ENCODE measurements at regions not wholly inside any gene's neighbourhood (a gene's known extent, or its start where the extent isn't known, plus 50 kb on each side); places are given as distances from the start of the nearest gene placed in this dataset.

DNA sequence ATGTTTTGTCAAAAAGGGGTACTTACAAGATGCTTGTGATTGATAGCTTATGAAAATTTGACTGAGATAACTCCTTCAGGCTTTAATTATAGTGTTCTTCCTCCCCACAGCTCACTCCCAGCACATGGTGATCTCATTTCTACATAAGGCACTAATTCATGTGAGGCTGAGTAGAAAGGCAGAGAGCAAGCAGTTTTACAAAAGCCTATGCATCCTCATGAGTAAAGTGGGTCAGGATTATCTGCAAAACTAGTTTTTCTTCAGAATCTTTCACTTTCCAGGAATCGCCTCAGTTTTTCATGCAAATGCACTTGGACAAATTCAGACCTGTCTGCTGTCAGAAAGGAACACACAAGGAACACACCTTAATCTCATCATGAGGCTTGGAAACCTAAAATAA lies 92.1 kb upstream of the FBN2 start:
- Histone ChIP-seq H3K36me3 (ENCODE audit: low read depth) (no peaks in the 10 kb centered on the region), H3K4me1 (ENCODE audit: insufficient read depth) (peaks cover 10% of the 10 kb centered on the region; the same call in 1 of the 2 replicates), H3K4me2 (ENCODE audit: unreplicated experiment) (no peak overlapping the region), H3K9ac (no peak overlapping the region), H3K79me2 (ENCODE audit: insufficient read depth) (no peaks in the 10 kb centered on the region), H3K27me3 (replicated peaks; ENCODE audit: insufficient read depth) (no peaks in the 10 kb centered on the region), H4K20me1 (ENCODE audit: insufficient read depth) (no peaks in the 10 kb centered on the region), H2AFZ (no peak overlapping the region), H3K27ac (no peak overlapping the region), H3F3A (ENCODE audit: insufficient read depth) (no peaks in the 10 kb centered on the region), H3K9me3 (ENCODE audit: low read depth) (no peaks in the 10 kb centered on the region), H3K9me2 (ENCODE audit: insufficient read depth) (0 out of 2 replicates have a peak, but pooled peaks cover 3% of the 10 kb centered on the region), H3K4me3 (no peak overlapping the region)
- in situ Hi-C loops (cut with MboI), result no loop called here
- WGBS, 2 experiments (ENCODE audit: low coverage in 1 of 2, low lambda C conversion rate in 2 of 2, missing lambda C conversion rate in 2 of 2), result 39 to 61% methylated on average over 1 of the region's 1 CpG
- no peak for TF ChIP-seq EZH2 (IDR thresholded peaks at IDR 0.05; ENCODE audit: insufficient read depth, poor library complexity, severe bottlenecking)
- no peak for TF ChIP-seq EZH2phosphoT487 (IDR thresholded peaks at IDR 0.05; ENCODE audit: insufficient read depth, low read depth)
- no peak for DNase-seq

DNA sequence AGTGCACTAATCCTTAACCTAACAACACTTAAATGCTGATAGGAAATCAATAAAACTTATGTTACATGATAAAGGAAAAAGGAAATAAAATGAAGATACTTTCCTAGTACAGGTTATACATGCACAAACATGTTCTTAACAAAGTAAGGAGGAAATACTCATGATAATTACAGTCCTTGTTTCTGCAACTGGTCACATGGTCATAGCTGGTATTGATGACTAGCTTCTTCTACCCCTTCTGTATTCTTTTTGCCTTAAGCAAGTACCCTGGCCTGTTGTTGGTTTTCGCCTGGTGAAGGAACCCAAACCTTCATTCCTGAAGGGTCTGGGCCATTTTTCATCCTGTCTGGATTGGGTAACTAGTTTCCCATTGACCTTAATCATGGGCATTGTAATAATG lies 93.7 kb upstream of the FBN2 start:
- no peak overlapping the region for H3K4me2 ChIP-seq (ENCODE audit: unreplicated experiment)
- WGBS, 2 experiments (ENCODE audit: low coverage in 1 of 2, low lambda C conversion rate in 2 of 2, missing lambda C conversion rate in 2 of 2), result 55 to 67% methylated on average over 1 of the region's 1 CpG
- TF ChIP-seq EZH2 (IDR thresholded peaks at IDR 0.05; ENCODE audit: insufficient read depth, poor library complexity, severe bottlenecking) (no peak), EZH2phosphoT487 (IDR thresholded peaks at IDR 0.05; ENCODE audit: insufficient read depth, low read depth) (no peak)
- H3K27me3 ChIP-seq (replicated peaks; ENCODE audit: insufficient read depth), result no peaks in the 10 kb centered on the region
- H4K20me1 ChIP-seq (ENCODE audit: insufficient read depth), result no peaks in the 10 kb centered on the region
- H3K9ac ChIP-seq, result no peak overlapping the region
- no peaks in the 10 kb centered on the region for H3K36me3 ChIP-seq (ENCODE audit: low read depth)
- no peak overlapping the region for H3K27ac ChIP-seq
- no peaks in the 10 kb centered on the region for H3K9me3 ChIP-seq (ENCODE audit: low read depth)
- in situ Hi-C loops (cut with MboI), result no loop called here
- no peak overlapping the region for H3K4me3 ChIP-seq
- no peak overlapping the region for H2AFZ ChIP-seq
- H3K4me1 ChIP-seq (ENCODE audit: insufficient read depth), result peaks cover 17% of the 10 kb centered on the region; the same call in 1 of the 2 replicates
- H3F3A ChIP-seq (ENCODE audit: insufficient read depth), result no peaks in the 10 kb centered on the region
- H3K79me2 ChIP-seq (ENCODE audit: insufficient read depth), result no peaks in the 10 kb centered on the region
- DNase-seq, result no peak
- no peaks in the 10 kb centered on the region for H3K9me2 ChIP-seq (ENCODE audit: insufficient read depth)

DNA sequence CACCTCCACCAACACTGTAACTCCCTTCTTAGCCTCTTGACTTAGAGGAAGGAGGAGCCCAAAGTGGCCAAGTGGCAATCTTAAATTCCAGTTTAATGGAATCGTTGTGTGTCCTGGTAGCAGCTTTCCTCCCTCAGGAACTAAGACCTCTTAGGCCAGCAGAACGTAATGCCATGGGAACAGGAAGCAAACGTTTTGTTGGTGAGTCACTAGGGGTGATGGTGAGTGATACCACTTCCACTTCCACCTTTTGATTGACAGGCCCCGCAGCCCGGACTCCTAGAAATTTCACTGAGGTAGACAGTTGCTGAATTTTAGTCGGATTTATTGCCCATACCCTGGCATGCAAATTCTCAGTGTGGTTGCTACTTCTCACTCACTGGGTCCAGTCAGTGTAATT lies 94.2 kb upstream of the FBN2 start:
- Histone ChIP-seq H3K4me1 (ENCODE audit: insufficient read depth) (peaks cover 20% of the 10 kb centered on the region; the same call in 1 of the 2 replicates), H3K9me2 (ENCODE audit: insufficient read depth) (no peaks in the 10 kb centered on the region), H3K9me3 (ENCODE audit: low read depth) (no peaks in the 10 kb centered on the region), H3K4me3 (no peak overlapping the region), H2AFZ (no peak overlapping the region), H3K4me2 (ENCODE audit: unreplicated experiment) (no peak overlapping the region), H3K79me2 (ENCODE audit: insufficient read depth) (no peaks in the 10 kb centered on the region), H3K36me3 (ENCODE audit: low read depth) (no peaks in the 10 kb centered on the region), H3K27ac (no peak overlapping the region), H3K27me3 (replicated peaks; ENCODE audit: insufficient read depth) (no peaks in the 10 kb centered on the region), H3F3A (ENCODE audit: insufficient read depth) (no peaks in the 10 kb centered on the region), H4K20me1 (ENCODE audit: insufficient read depth) (no peaks in the 10 kb centered on the region), H3K9ac (no peak overlapping the region)
- in situ Hi-C loops (cut with MboI), result no loop called here
- no peak for DNase-seq
- TF ChIP-seq EZH2 (IDR thresholded peaks at IDR 0.05; ENCODE audit: insufficient read depth, poor library complexity, severe bottlenecking) (no peak), EZH2phosphoT487 (IDR thresholded peaks at IDR 0.05; ENCODE audit: insufficient read depth, low read depth) (no peak)
- WGBS, 2 experiments (ENCODE audit: low coverage in 1 of 2, low lambda C conversion rate in 2 of 2, missing lambda C conversion rate in 2 of 2), result 26 to 38% methylated on average over 6 of the region's 6 CpGs

DNA sequence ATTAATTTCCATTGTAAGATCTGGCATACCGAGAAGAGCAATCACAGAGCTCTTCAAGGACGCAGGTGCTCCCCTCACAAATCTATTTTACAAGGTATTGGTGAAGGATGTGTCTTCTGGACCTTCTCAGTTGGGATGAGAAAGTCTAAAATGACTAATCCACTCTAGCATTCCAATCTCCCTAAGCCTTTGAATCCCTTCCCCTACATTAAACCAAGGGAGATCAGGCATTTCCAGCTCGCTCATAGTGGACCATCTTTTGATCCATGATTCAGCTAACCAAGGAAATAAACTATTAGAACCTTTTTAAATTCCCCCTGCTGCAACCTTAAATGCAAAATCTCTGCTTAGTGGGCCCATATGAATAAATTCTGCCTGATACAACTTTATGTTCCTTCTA lies 95.9 kb upstream of the FBN2 start:
- no peaks in the 10 kb centered on the region for H3F3A ChIP-seq (ENCODE audit: insufficient read depth)
- H3K9me3 ChIP-seq (ENCODE audit: low read depth), result no peaks in the 10 kb centered on the region
- no peak for DNase-seq
- no peaks in the 10 kb centered on the region for H3K79me2 ChIP-seq (ENCODE audit: insufficient read depth)
- 18 to 31% methylated on average over 3 of the region's 3 CpGs for WGBS, 2 experiments (ENCODE audit: low coverage in 1 of 2, low lambda C conversion rate in 2 of 2, missing lambda C conversion rate in 2 of 2)
- H4K20me1 ChIP-seq (ENCODE audit: insufficient read depth), result no peaks in the 10 kb centered on the region
- H3K27ac ChIP-seq, result no peak overlapping the region
- in situ Hi-C loops (cut with MboI), result no loop called here
- TF ChIP-seq EZH2 (IDR thresholded peaks at IDR 0.05; ENCODE audit: insufficient read depth, poor library complexity, severe bottlenecking), result no peak
- no peak overlapping the region for H3K4me3 ChIP-seq
- no peak overlapping the region for H2AFZ ChIP-seq
- H3K4me2 ChIP-seq (ENCODE audit: unreplicated experiment), result no peak overlapping the region
- H3K27me3 ChIP-seq (replicated peaks; ENCODE audit: insufficient read depth), result no peaks in the 10 kb centered on the region
- no peaks in the 10 kb centered on the region for H3K36me3 ChIP-seq (ENCODE audit: low read depth)
- no peak overlapping the region for H3K9ac ChIP-seq
- peaks cover 26% of the 10 kb centered on the region; the same call in 1 of the 2 replicates for H3K4me1 ChIP-seq (ENCODE audit: insufficient read depth)
- H3K9me2 ChIP-seq (ENCODE audit: insufficient read depth), result no peaks in the 10 kb centered on the region

DNA sequence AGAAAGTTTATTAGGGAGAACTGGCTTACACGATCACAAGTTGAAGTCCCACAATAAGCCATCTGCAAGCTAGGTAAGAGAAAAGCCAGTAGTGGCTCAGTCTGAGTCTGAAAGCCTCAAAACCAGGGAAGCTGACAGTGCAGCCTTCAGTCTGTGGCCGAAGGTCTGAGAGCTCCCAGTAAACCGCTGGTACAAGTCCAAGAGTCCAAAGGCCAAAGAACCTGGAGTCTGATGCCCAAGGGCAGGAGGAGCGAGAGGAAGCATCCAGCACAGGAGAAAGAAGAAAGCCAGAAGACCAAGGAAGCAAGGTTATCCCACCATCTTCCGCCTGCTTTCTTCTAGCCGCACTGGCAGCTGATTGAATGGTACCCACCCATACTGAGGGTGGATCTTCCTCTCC lies 97.3 kb upstream of the FBN2 start:
- Histone ChIP-seq H3K9ac (no peak overlapping the region), H3K9me2 (ENCODE audit: insufficient read depth) (no peaks in the 10 kb centered on the region), H3K4me2 (ENCODE audit: unreplicated experiment) (no peak overlapping the region), H2AFZ (no peak overlapping the region), H3K4me1 (ENCODE audit: insufficient read depth) (peaks cover 18% of the 10 kb centered on the region; the same call in 1 of the 2 replicates), H3K27me3 (replicated peaks; ENCODE audit: insufficient read depth) (no peaks in the 10 kb centered on the region), H4K20me1 (ENCODE audit: insufficient read depth) (no peaks in the 10 kb centered on the region), H3K79me2 (ENCODE audit: insufficient read depth) (no peaks in the 10 kb centered on the region), H3K36me3 (ENCODE audit: low read depth) (no peaks in the 10 kb centered on the region), H3F3A (ENCODE audit: insufficient read depth) (no peaks in the 10 kb centered on the region), H3K27ac (no peak overlapping the region), H3K4me3 (no peak overlapping the region), H3K9me3 (ENCODE audit: low read depth) (no peaks in the 10 kb centered on the region)
- no peak for DNase-seq
- no peak for TF ChIP-seq EZH2phosphoT487 (IDR thresholded peaks at IDR 0.05; ENCODE audit: insufficient read depth, low read depth)
- no peak for TF ChIP-seq EZH2 (IDR thresholded peaks at IDR 0.05; ENCODE audit: insufficient read depth, poor library complexity, severe bottlenecking)
- 66 to 67% methylated on average over 6 of the region's 6 CpGs for WGBS, 2 experiments (ENCODE audit: low coverage in 1 of 2, low lambda C conversion rate in 2 of 2, missing lambda C conversion rate in 2 of 2)
- in situ Hi-C loops (cut with MboI), result no loop called here
